HepG2 (cell line): ENCODE measurements at regions not wholly inside any gene's neighbourhood (a gene's known extent, or its start where the extent isn't known, plus 50 kb on each side); places are given as distances from the start of the nearest gene placed in this dataset.

Experiments used
- ATAC-seq: fragments of 200-7000 bp; cut with Tn5 transposase; 3 replicates; pipeline ENCODE4 v1.9.1; 2020; ENCODE audit warnings: mild to moderate bottlenecking, moderate library complexity
- BruUV-seq: library from RNA; stranded (reverse); fragments of 400-500 nt; replicated peaks from 2 replicates; lab custom pipeline; 2021; lab: Mats Ljungman, UMichigan
- CTCF ChIA-PET: fragments of 300-600 bp; formaldehyde crosslinking; extraction: SDS; loops from one replicate; lab custom pipeline; 2021; ENCODE audit warnings: low total read pairs, inconsistent platforms, low intra/inter-chr PET ratio; lab: Yijun Ruan, JAX
- POLR2A ChIA-PET: fragments of 350-600 bp; sonication (Branson Sonifier 250); formaldehyde crosslinking; loops from one replicate; lab custom pipeline; 2020; ENCODE audit warnings: antibody characterized with exemption, inconsistent platforms; lab: Yijun Ruan, JAX
- DNase-seq: peaks from one replicate; pipeline ENCODE4 v3.0.0-alpha.2; 2015; ENCODE audit warnings: low spot score
- FAIRE-seq: peaks from 3 replicates; lab custom pipeline; 2011; peaks lifted over from hg19 to GRCh38; lab: Jason Lieb, UNC
- H2AFZ ChIP-seq: one replicate; pipeline ENCODE4 v1.6.1; 2011; ENCODE audit warnings: low read length, inconsistent platforms
- H3K27ac ChIP-seq: fragments of 300-600 bp; 3 replicates; pipeline ENCODE4 v1.8.0; 2011; ENCODE audit warnings: mixed run types, mild to moderate bottlenecking, mixed read lengths, low read length, inconsistent platforms; ENCODE audit not compliant: insufficient read depth; ENCODE audit errors: extremely low read length
- H3K27me3 ChIP-seq, 2 experiments: fragments of 200-600 bp in 1 of 2; 2 replicates in 1 of 2; 3 replicates in 1 of 2; pipeline versions ENCODE4 v1.6.0 to v1.8.0; 2011; ENCODE audit warnings: low read length in 2 of 2, mild to moderate bottlenecking in 2 of 2, moderate library complexity in 2 of 2, inconsistent platforms in 1 of 2; ENCODE audit not compliant: insufficient read depth in 2 of 2, control insufficient read depth in 1 of 2
- H3K36me3 ChIP-seq, 2 experiments: fragments of 200-600 bp in 1 of 2; replicated peaks in 1 of 2; 2 replicates in 1 of 2; 3 replicates in 1 of 2; pipeline versions ENCODE4 v1.5.1 to v1.8.0; 2011; ENCODE audit warnings: low read length in 2 of 2, inconsistent platforms in 1 of 2; ENCODE audit not compliant: insufficient read depth in 2 of 2, control insufficient read depth in 1 of 2
- H3K4me1 ChIP-seq: 2 replicates; pipeline ENCODE4 v1.5.1; 2012; ENCODE audit warnings: low read length, inconsistent platforms; ENCODE audit not compliant: insufficient read depth
- H3K4me2 ChIP-seq: 2 replicates; pipeline ENCODE4 v1.6.0; 2011; ENCODE audit warnings: low read depth, low read length, inconsistent platforms
- H3K4me3 ChIP-seq, 3 experiments: fragments of 200-600 bp in 1 of 3; sonication (generic), shearing (Covaris generic) in 1 of 3; replicated peaks in 1 of 3; 2 replicates each; pipeline ENCODE4 v1.5.1; 2011 to 2016; ENCODE audit warnings: low read length in 3 of 3, inconsistent platforms in 2 of 3, low read depth in 2 of 3, mild to moderate bottlenecking in 2 of 3, control low read depth in 1 of 3, mixed read lengths in 1 of 3; ENCODE audit not compliant: insufficient read depth in 1 of 3
- H3K79me2 ChIP-seq: one replicate; pipeline ENCODE4 v1.6.1; 2011; ENCODE audit warnings: low read length, inconsistent platforms; ENCODE audit not compliant: insufficient read depth
- H3K9ac ChIP-seq: 2 replicates; pipeline ENCODE4 v1.6.0; 2011; ENCODE audit warnings: mild to moderate bottlenecking, low read depth, low read length, inconsistent platforms; ENCODE audit not compliant: insufficient read depth
- H3K9me3 ChIP-seq: 2 replicates; pipeline ENCODE4 v1.5.1; 2012; ENCODE audit warnings: mild to moderate bottlenecking, low read length
- H4K20me1 ChIP-seq: 2 replicates; pipeline ENCODE4 v1.6.0; 2011; ENCODE audit warnings: inconsistent platforms, mild to moderate bottlenecking, low read length, moderate library complexity; ENCODE audit not compliant: insufficient read depth
- ATF1 ChIP-seq: IDR thresholded peaks from 2 replicates; pipeline ENCODE4 v1.6.1; 2016; ENCODE audit warnings: mild to moderate bottlenecking, control low read depth
- GZF1 ChIP-seq: sonication (generic); formaldehyde crosslinking; IDR thresholded peaks from 2 replicates; pipeline ENCODE4 v1.5.1; 2020; ENCODE audit warnings: mild to moderate bottlenecking, missing genetic modification reagents
- ISX ChIP-seq: sonication (generic); formaldehyde crosslinking; conservative IDR thresholded peaks from 2 replicates; pipeline ENCODE4 v1.5.0; 2020; ENCODE audit warnings: missing genetic modification reagents
- KLF9 ChIP-seq: IDR thresholded peaks from 2 replicates; pipeline ENCODE4 v1.6.1; 2016; ENCODE audit warnings: low read depth
- MAFK ChIP-seq, 2 experiments: IDR thresholded peaks in 1 of 2; conservative IDR thresholded peaks in 1 of 2; 2 replicates each; pipeline ENCODE4 v1.6.1; 2011; ENCODE audit warnings: improper control_type of control experiment in 2 of 2, low read length in 2 of 2
- NONO ChIP-seq, 2 experiments: fragments of 450-650 bp in 1 of 2; sonication (generic) in 1 of 2; formaldehyde crosslinking in 1 of 2; IDR thresholded peaks in 1 of 2; conservative IDR thresholded peaks in 1 of 2; 2 replicates each; pipeline versions ENCODE4 v1.6.1 to v1.8.0; 2017 to 2022; ENCODE audit warnings: mild to moderate bottlenecking in 1 of 2, missing genetic modification reagents in 1 of 2, moderate library complexity in 1 of 2
- ZNF3 ChIP-seq: IDR thresholded peaks from 2 replicates; pipeline ENCODE4 v1.7.0; 2017; ENCODE audit warnings: inconsistent platforms
- ZNF660 ChIP-seq: sonication (generic); formaldehyde crosslinking; IDR thresholded peaks from 2 replicates; pipeline ENCODE4 v1.5.1; 2020; ENCODE audit warnings: mild to moderate bottlenecking, low read depth, missing genetic modification reagents, borderline replicate concordance
- WGBS: methylation state at CpG from one replicate; pipeline ENCODE4 v1.1.6; 2017; ENCODE audit warnings: low lambda C conversion rate; 5-methylcytosine and 5-hydroxymethylcytosine counted together
- in situ Hi-C: cut with HindIII; loops from 2 replicates; pipeline ENCODE4 v1.10.0; 2017; ENCODE audit warnings: low pct_unique_long_range_greater_than_20kb; ENCODE audit not compliant: extremely low pct_ligation_motif_present
- intact Hi-C: fragments of 100-400 bp; cut with micrococcal nuclease; formaldehyde crosslinking; loops from one replicate; pipeline ENCODE4 v1.10.0; 2022; ENCODE audit not compliant: unreplicated experiment
- TF ChIP-seq, protein P1 (sequence below): sonication (generic); formaldehyde crosslinking; IDR thresholded peaks from 2 replicates; pipeline ENCODE4 v1.4.0; 2020; ENCODE audit warnings: mild to moderate bottlenecking, missing genetic modification reagents
- TF ChIP-seq, protein P2 (sequence below): sonication (generic); formaldehyde crosslinking; IDR thresholded peaks from 2 replicates; pipeline ENCODE4 v1.8.0; 2022; ENCODE audit warnings: missing genetic modification reagents, mild to moderate bottlenecking, borderline replicate concordance
- TF ChIP-seq, protein P3 (sequence below): sonication (generic); formaldehyde crosslinking; IDR thresholded peaks from 2 replicates; pipeline ENCODE4 v1.5.1; 2020; ENCODE audit warnings: mild to moderate bottlenecking, missing genetic modification reagents, moderate library complexity
- TF ChIP-seq, protein P4 (sequence below): sonication (generic); formaldehyde crosslinking; IDR thresholded peaks from 2 replicates; pipeline ENCODE4 v1.5.0; 2020; ENCODE audit warnings: missing genetic modification reagents

DNA sequence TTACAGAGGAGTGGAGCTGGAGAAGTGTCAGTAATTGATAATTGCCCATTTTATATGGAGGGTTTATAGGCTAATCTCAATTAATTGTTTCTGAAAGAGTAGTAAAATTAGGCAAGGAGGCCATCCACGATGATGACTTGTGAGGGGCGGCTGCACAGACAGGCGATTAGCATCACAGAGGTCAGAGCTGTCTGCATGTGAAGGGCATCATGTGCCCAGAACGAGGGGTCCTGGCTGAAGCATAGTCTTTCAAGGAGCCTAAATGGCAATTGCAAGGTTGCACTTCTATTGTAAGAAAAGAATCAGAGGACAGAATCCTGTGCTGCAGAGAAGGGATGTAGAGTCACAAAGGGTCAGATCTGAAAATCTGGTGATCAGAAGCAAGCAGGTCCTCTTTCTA is 196.6 kb downstream of the EBLN2 start (continued):
- TF ChIP-seq, protein P1, sequence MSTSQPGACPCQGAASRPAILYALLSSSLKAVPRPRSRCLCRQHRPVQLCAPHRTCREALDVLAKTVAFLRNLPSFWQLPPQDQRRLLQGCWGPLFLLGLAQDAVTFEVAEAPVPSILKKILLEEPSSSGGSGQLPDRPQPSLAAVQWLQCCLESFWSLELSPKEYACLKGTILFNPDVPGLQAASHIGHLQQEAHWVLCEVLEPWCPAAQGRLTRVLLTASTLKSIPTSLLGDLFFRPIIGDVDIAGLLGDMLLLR (CRISPR knock-in tag) = no peak
- TF ChIP-seq MAFK (conservative IDR thresholded peaks at IDR 0.05 in 1 of 2, IDR thresholded peaks at IDR 0.05 in 1 of 2; ENCODE audit: low read length in 2 of 2) (no peak), KLF9 (CRISPR knock-in tag) (no peak)

DNA sequence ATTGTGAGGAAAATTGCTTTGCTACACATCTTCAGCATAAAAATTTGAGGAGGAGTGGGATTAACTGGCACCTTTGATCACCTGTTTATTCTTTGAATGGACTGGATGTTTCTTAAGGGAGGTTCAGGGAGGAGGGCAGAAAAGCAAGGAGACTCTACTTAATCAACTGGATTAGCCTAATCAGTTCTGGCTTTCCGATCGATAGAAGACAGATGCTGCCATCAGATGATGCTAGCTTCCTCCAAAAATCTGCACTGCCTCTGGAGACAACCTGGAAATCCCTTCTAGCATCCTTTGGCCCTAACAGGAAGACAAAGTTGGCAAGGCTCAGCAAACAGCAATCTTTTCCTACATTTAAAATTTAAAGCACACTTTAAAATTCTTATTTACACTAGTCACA is 197.8 kb downstream of the EBLN2 start:
- in situ Hi-C loops = no loop called here
- no peak overlapping the region for H3K4me2 ChIP-seq
- no peaks in the 10 kb centered on the region for H3K36me3 ChIP-seq
- ATAC-seq (no peak), DNase-seq (no peak), FAIRE-seq (no peak)
- H3K27ac ChIP-seq = no peak overlapping the region
- intact Hi-C loops = no loop called here
- no peak overlapping the region for H2AFZ ChIP-seq
- H3K27me3 ChIP-seq = no peaks in the 10 kb centered on the region
- POLR2A ChIA-PET = no interaction called here
- H3K4me1 ChIP-seq = no peaks in the 10 kb centered on the region
- no peaks in the 10 kb centered on the region for H4K20me1 ChIP-seq
- 85% methylated on average over 2 of the region's 2 CpGs for WGBS
- no peaks in the 10 kb centered on the region for H3K9me3 ChIP-seq
- no peaks in the 10 kb centered on the region for H3K79me2 ChIP-seq
- no TSS peak for BruUV-seq
- no peak overlapping the region for H3K4me3 ChIP-seq
- CTCF ChIA-PET = no interaction called here
- no peak overlapping the region for H3K9ac ChIP-seq
- TF ChIP-seq ISX (CRISPR knock-in tag) (no peak), ZNF3 (no peak), NONO (IDR thresholded peaks at IDR 0.05) (no peak), NONO (CRISPR knock-in tag; conservative IDR thresholded peaks at IDR 0.05) (no peak), ATF1 (CRISPR knock-in tag) (no peak), ZNF660 (CRISPR knock-in tag) (no peak), GZF1 (no peak)
- TF ChIP-seq, protein P2, sequence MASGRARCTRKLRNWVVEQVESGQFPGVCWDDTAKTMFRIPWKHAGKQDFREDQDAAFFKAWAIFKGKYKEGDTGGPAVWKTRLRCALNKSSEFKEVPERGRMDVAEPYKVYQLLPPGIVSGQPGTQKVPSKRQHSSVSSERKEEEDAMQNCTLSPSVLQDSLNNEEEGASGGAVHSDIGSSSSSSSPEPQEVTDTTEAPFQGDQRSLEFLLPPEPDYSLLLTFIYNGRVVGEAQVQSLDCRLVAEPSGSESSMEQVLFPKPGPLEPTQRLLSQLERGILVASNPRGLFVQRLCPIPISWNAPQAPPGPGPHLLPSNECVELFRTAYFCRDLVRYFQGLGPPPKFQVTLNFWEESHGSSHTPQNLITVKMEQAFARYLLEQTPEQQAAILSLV (CRISPR knock-in tag) = no peak
- TF ChIP-seq, protein P3, sequence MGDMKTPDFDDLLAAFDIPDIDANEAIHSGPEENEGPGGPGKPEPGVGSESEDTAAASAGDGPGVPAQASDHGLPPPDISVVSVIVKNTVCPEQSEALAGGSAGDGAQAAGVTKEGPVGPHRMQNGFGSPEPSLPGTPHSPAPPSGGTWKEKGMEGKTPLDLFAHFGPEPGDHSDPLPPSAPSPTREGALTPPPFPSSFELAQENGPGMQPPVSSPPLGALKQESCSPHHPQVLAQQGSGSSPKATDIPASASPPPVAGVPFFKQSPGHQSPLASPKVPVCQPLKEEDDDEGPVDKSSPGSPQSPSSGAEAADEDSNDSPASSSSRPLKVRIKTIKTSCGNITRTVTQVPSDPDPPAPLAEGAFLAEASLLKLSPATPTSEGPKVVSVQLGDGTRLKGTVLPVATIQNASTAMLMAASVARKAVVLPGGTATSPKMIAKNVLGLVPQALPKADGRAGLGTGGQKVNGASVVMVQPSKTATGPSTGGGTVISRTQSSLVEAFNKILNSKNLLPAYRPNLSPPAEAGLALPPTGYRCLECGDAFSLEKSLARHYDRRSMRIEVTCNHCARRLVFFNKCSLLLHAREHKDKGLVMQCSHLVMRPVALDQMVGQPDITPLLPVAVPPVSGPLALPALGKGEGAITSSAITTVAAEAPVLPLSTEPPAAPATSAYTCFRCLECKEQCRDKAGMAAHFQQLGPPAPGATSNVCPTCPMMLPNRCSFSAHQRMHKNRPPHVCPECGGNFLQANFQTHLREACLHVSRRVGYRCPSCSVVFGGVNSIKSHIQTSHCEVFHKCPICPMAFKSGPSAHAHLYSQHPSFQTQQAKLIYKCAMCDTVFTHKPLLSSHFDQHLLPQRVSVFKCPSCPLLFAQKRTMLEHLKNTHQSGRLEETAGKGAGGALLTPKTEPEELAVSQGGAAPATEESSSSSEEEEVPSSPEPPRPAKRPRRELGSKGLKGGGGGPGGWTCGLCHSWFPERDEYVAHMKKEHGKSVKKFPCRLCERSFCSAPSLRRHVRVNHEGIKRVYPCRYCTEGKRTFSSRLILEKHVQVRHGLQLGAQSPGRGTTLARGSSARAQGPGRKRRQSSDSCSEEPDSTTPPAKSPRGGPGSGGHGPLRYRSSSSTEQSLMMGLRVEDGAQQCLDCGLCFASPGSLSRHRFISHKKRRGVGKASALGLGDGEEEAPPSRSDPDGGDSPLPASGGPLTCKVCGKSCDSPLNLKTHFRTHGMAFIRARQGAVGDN (CRISPR knock-in tag) = no peak
- TF ChIP-seq, protein P4, sequence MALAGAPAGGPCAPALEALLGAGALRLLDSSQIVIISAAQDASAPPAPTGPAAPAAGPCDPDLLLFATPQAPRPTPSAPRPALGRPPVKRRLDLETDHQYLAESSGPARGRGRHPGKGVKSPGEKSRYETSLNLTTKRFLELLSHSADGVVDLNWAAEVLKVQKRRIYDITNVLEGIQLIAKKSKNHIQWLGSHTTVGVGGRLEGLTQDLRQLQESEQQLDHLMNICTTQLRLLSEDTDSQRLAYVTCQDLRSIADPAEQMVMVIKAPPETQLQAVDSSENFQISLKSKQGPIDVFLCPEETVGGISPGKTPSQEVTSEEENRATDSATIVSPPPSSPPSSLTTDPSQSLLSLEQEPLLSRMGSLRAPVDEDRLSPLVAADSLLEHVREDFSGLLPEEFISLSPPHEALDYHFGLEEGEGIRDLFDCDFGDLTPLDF (CRISPR knock-in tag) = no peak
